Mesenchymal stem cell (in vitro differentiated cells and primary cell): ENCODE measurements at regions not wholly inside any gene's neighbourhood (a gene's known extent, or its start where the extent isn't known, plus 50 kb on each side); places are given as distances from the start of the nearest gene placed in this dataset.
A peak's percentile ranks its signal among the peaks of the same experiment; 100 is the strongest.
"Not testable (repeated sequence)": the region's sequence is repeated elsewhere in the genome, so short reads cannot be mapped to it uniquely, and the experiment has no call there.

Experiments used
- DNase-seq: peaks from one replicate; pipeline ENCODE4 v3.0.0-alpha.2; 2013
- H2AFZ ChIP-seq: one replicate; pipeline ENCODE4 v1.6.1; 2013; ENCODE audit warnings: low read depth, mild to moderate bottlenecking, control low read depth, inconsistent platforms, low read length, moderate library complexity
- H2AK5ac ChIP-seq: 2 replicates; pipeline ENCODE4 v1.6.1; 2013; ENCODE audit warnings: low read length, moderate library complexity, mild to moderate bottlenecking, inconsistent platforms; ENCODE audit not compliant: severe bottlenecking
- H2BK120ac ChIP-seq: one replicate; pipeline ENCODE4 v1.6.1; 2013; ENCODE audit warnings: low read depth, mild to moderate bottlenecking, inconsistent platforms, low read length, moderate library complexity
- H2BK12ac ChIP-seq, 2 experiments: one replicate each; pipeline ENCODE4 v1.6.1; 2013; ENCODE audit warnings: inconsistent platforms in 2 of 2, low read length in 2 of 2, mild to moderate bottlenecking in 2 of 2, moderate library complexity in 2 of 2, control low read depth in 1 of 2
- H2BK15ac ChIP-seq: one replicate; pipeline ENCODE4 v1.6.1; 2013; ENCODE audit warnings: mild to moderate bottlenecking, low read depth, inconsistent platforms; ENCODE audit not compliant: poor library complexity, severe bottlenecking
- H2BK5ac ChIP-seq: 2 replicates; pipeline ENCODE4 v1.6.1; 2013; ENCODE audit warnings: low read depth, mild to moderate bottlenecking, low read length, control low read depth, inconsistent platforms; ENCODE audit not compliant: poor library complexity, severe bottlenecking
- H3K14ac ChIP-seq, 2 experiments: one replicate each; pipeline ENCODE4 v1.6.1; 2013; ENCODE audit warnings: inconsistent platforms in 2 of 2, low read length in 2 of 2, control low read depth in 1 of 2, mild to moderate bottlenecking in 1 of 2, moderate library complexity in 1 of 2
- H3K18ac ChIP-seq, 2 experiments: one replicate each; pipeline ENCODE4 v1.6.1; 2013; ENCODE audit warnings: inconsistent platforms in 2 of 2, low read length in 2 of 2, control low read depth in 1 of 2, low read depth in 1 of 2, mild to moderate bottlenecking in 1 of 2
- H3K23ac ChIP-seq, 2 experiments: one replicate each; pipeline ENCODE4 v1.6.1; 2013; ENCODE audit warnings: inconsistent platforms in 2 of 2, low read length in 2 of 2, mild to moderate bottlenecking in 2 of 2, moderate library complexity in 2 of 2, control low read depth in 1 of 2
- H3K27ac ChIP-seq: 2 replicates; pipeline ENCODE4 v1.5.1; 2013; ENCODE audit warnings: mild to moderate bottlenecking, moderate library complexity, low read length, control low read depth, inconsistent platforms; ENCODE audit not compliant: poor library complexity, severe bottlenecking
- H3K27me3 ChIP-seq, 2 experiments: 2 replicates each; pipeline versions ENCODE4 v1.6.1 to v1.7.0; 2013; ENCODE audit warnings: low read length in 2 of 2, mild to moderate bottlenecking in 2 of 2, moderate library complexity in 2 of 2, control low read depth in 1 of 2, inconsistent platforms in 1 of 2; ENCODE audit not compliant: control insufficient read depth in 1 of 2, insufficient read depth in 1 of 2
- H3K36me3 ChIP-seq, 2 experiments: 2 replicates each; pipeline versions ENCODE4 v1.6.1 to v1.7.0; 2013; ENCODE audit warnings: low read length in 2 of 2, control low read depth in 1 of 2, inconsistent platforms in 1 of 2, low read depth in 1 of 2, mild to moderate bottlenecking in 1 of 2; ENCODE audit not compliant: insufficient read depth in 2 of 2, control insufficient read depth in 1 of 2
- H3K4ac ChIP-seq, 2 experiments: one replicate each; pipeline ENCODE4 v1.6.1; 2013; ENCODE audit warnings: inconsistent platforms in 2 of 2, low read length in 2 of 2, mild to moderate bottlenecking in 2 of 2, moderate library complexity in 2 of 2, control low read depth in 1 of 2, low read depth in 1 of 2
- H3K4me1 ChIP-seq: 2 replicates; pipeline ENCODE4 v1.6.1; 2013; ENCODE audit warnings: low read depth, low read length, control low read depth; ENCODE audit not compliant: control insufficient read depth, insufficient read depth
- H3K4me2 ChIP-seq: 2 replicates; pipeline ENCODE4 v1.6.1; 2013; ENCODE audit warnings: low read length, mild to moderate bottlenecking, inconsistent platforms; ENCODE audit not compliant: poor library complexity, severe bottlenecking
- H3K4me3 ChIP-seq, 2 experiments: 2 replicates each; pipeline versions ENCODE4 v1.5.1 to v1.7.0; 2013; ENCODE audit warnings: low read length in 2 of 2, mild to moderate bottlenecking in 2 of 2, control low read depth in 1 of 2, low read depth in 1 of 2; ENCODE audit not compliant: insufficient read depth in 1 of 2
- H3K79me1 ChIP-seq: replicated peaks from 2 replicates; pipeline ENCODE4 v1.6.1; 2013; ENCODE audit warnings: mild to moderate bottlenecking, control low read depth, low read length, inconsistent platforms; ENCODE audit not compliant: poor library complexity, severe bottlenecking
- H3K9ac ChIP-seq: 2 replicates; pipeline ENCODE4 v1.7.0; 2013; ENCODE audit warnings: mild to moderate bottlenecking, low read length, moderate library complexity
- H3K9me3 ChIP-seq: 2 replicates; pipeline ENCODE4 v1.7.0; 2013; ENCODE audit warnings: mild to moderate bottlenecking, low read length; ENCODE audit not compliant: control insufficient read depth
- H4K8ac ChIP-seq: one replicate; pipeline ENCODE4 v1.6.1; 2013; ENCODE audit warnings: inconsistent platforms, mild to moderate bottlenecking, low read length, moderate library complexity
- H4K91ac ChIP-seq: one replicate; pipeline ENCODE4 v1.6.1; 2013; ENCODE audit warnings: mild to moderate bottlenecking, low read length, inconsistent platforms
- WGBS: methylation state at CpG from one replicate; pipeline ENCODE4 v1.1.7; 2013; ENCODE audit warnings: mixed read lengths; 5-methylcytosine and 5-hydroxymethylcytosine counted together

- Histone ChIP-seq H3K79me1 (no peaks in the 10 kb centered on the region), H2AFZ (no peak overlapping the region), H3K4me2 (no peak overlapping the region), H3K9me3 (peaks cover 9% of the 10 kb centered on the region), H3K27ac (no peak overlapping the region), H3K18ac (no peak overlapping the region), H3K4ac (no peak overlapping the region), H2BK120ac (no peak overlapping the region), H4K8ac (no peak overlapping the region), H2AK5ac (no peak overlapping the region), H3K9ac (no peak overlapping the region), H4K91ac (no peak overlapping the region), H3K4me1 (no peaks in the 10 kb centered on the region), H3K23ac (no peak overlapping the region), H2BK5ac (no peak overlapping the region), H3K4me3 (no peak overlapping the region), H2BK15ac (no peak overlapping the region), H3K14ac (no peak overlapping the region), H3K36me3 (no peaks in the 10 kb centered on the region), H3K27me3 (no peaks in the 10 kb centered on the region), H2BK12ac (no peak overlapping the region)
- no peak for DNase-seq
- 67% methylated on average over 1 of the region's 1 CpG for WGBS
These were observed 539.3 kb downstream of the NR2F2 start for GRCh38 chr15:96869790-96870189.

- Histone ChIP-seq H3K4ac (no peak overlapping the region), H3K79me1 (no peaks in the 10 kb centered on the region), H3K36me3 (no peaks in the 10 kb centered on the region), H4K8ac (no peak overlapping the region), H3K27ac (no peak overlapping the region), H2AK5ac (no peak overlapping the region), H2AFZ (no peak overlapping the region), H3K9me3 (peaks cover 9% of the 10 kb centered on the region), H2BK12ac (peak overlapping the region in 1 of 2 experiments; percentile 6), H3K4me2 (no peak overlapping the region), H4K91ac (peak overlapping the region; percentile 27), H2BK15ac (no peak overlapping the region), H3K4me3 (no peak overlapping the region), H3K18ac (no peak overlapping the region), H2BK120ac (no peak overlapping the region), H3K14ac (no peak overlapping the region), H2BK5ac (no peak overlapping the region), H3K23ac (no peak overlapping the region), H3K4me1 (no peaks in the 10 kb centered on the region), H3K27me3 (no peaks in the 10 kb centered on the region), H3K9ac (no peak overlapping the region)
- no peak for DNase-seq
- WGBS, result 82% methylated on average over 8 of the region's 8 CpGs
These were observed 540.1 kb downstream of the NR2F2 start for GRCh38 chr15:96870580-96870979.

GRCh38 chr15:96877442-96877841, 546.9 kb downstream of the NR2F2 start:
- not testable (repeated sequence) for DNase-seq, H2BK5ac ChIP-seq, H3K14ac ChIP-seq, H4K91ac ChIP-seq, H3K9ac ChIP-seq, H2BK120ac ChIP-seq, H3K23ac ChIP-seq, H3K4me3 ChIP-seq, H3K4me1 ChIP-seq, H2AFZ ChIP-seq, H4K8ac ChIP-seq, H3K18ac ChIP-seq, H3K4me2 ChIP-seq, H2BK15ac ChIP-seq, H3K36me3 ChIP-seq, H2AK5ac ChIP-seq, H3K4ac ChIP-seq, H3K79me1 ChIP-seq, H3K9me3 ChIP-seq, H3K27me3 ChIP-seq, H3K27ac ChIP-seq
- peak overlapping the region in 1 of 2 experiments; percentile 56 for H2BK12ac ChIP-seq
- WGBS, result 92% methylated on average over 6 of the region's 6 CpGs

- Histone ChIP-seq H4K8ac (no peak overlapping the region), H3K79me1 (no peaks in the 10 kb centered on the region), H3K14ac (no peak overlapping the region), H3K9ac (no peak overlapping the region), H3K36me3 (no peaks in the 10 kb centered on the region), H2BK15ac (no peak overlapping the region), H3K4me2 (no peak overlapping the region), H4K91ac (no peak overlapping the region), H3K23ac (peak overlapping the region in 1 of 2 experiments; percentile 74), H3K4me1 (no peaks in the 10 kb centered on the region), H3K9me3 (no peaks in the 10 kb centered on the region), H2BK5ac (no peak overlapping the region), H3K27ac (no peak overlapping the region), H3K27me3 (no peaks in the 10 kb centered on the region), H2AFZ (no peak overlapping the region), H2BK120ac (no peak overlapping the region), H2BK12ac (peak overlapping the region in 1 of 2 experiments; percentile 56), H3K18ac (no peak overlapping the region), H3K4ac (no peak overlapping the region), H2AK5ac (no peak overlapping the region), H3K4me3 (no peak overlapping the region)
- 98% methylated on average over 2 of the region's 2 CpGs for WGBS
- DNase-seq, result no peak
These were observed 547.6 kb downstream of the NR2F2 start for GRCh38 chr15:96878129-96878528.
